Stimulated activated CD8-positive, alpha-beta memory T cell treated with anti-CD3 and anti-CD28 coated beads, Interleukin-7, amount 100 ng/mL, for 48 hours (primary cell): ENCODE measurements at regions not wholly inside any gene's neighbourhood (a gene's known extent, or its start where the extent isn't known, plus 50 kb on each side); places are given as distances from the start of the nearest gene placed in this dataset.

Experiments used
- DNase-seq, 2 donors: peaks; one replicate each; pipeline ENCODE4 v3.0.0-alpha.2; 2020; ENCODE audit warnings: low read depth in 1 of 2; ENCODE audit errors: extremely low read depth in 1 of 2

DNA sequence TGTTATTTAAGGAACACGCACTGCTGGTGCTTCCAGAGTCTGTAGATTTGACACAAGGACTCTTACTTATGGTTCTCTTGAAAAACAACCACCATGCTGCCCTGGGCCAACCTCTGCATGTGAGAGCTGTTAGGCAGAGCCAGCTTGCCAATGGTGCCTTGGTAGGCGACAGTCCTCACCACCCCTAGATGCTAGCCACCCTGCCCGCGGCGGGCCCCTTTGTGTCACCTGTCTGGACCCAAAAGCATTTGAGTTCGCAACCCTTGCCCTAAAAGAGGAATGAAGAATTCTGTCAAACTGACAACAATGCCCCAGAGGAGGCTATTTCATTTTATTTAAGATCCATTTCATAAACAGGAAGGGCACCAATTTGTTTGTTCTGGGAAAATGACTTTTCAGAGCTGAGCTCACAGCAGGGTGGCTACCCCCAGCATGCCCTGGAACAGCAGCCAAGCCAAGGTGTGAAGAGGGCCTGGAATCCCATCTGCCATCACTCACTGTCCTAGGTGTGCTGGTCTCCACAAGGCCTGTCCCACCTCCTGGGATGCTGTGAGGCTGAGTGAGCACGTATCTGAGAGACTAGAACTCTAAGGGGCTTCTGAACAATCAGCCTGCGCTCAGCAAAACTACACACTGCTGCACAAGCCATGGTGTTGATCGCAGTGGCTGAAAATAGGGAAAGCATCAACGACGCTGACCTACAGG, 63.8 kb upstream of the FZD10 start:
- no peak for DNase-seq

DNA sequence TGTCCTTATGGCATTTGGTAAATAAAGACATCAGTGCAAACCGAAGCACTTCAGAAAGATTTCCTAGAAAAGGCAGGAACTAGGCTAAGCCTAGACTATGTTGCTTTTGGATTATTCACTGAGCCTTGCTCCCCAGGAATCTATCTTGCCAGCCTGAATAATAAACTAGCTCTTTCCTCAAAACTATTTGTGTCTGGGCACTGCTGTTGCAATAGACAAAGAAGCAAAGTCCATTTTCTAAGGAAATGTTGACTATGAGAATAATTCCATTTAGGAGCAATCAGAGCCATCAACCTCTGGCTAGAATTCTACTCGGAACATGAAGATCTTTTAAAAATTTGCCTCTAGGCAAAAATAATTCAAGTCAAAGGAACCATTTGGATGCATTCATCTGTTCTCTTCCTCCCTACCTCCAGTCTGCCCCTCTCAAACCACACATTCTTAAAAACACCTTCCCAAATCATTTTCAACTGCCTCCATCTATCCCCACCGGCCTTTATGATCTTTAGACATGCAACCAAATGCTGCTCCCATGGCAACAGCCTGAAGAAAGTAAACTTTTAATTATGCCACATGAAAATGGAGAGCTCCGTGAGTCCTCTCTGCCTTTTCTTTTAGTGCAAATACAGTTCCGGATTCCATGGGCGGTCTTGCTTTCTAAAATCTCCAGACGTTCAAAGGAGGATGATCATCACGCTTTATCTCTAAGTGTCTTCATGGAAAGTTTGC, 61.5 kb upstream of the FZD10 start:
- DNase-seq, result no peak

DNA sequence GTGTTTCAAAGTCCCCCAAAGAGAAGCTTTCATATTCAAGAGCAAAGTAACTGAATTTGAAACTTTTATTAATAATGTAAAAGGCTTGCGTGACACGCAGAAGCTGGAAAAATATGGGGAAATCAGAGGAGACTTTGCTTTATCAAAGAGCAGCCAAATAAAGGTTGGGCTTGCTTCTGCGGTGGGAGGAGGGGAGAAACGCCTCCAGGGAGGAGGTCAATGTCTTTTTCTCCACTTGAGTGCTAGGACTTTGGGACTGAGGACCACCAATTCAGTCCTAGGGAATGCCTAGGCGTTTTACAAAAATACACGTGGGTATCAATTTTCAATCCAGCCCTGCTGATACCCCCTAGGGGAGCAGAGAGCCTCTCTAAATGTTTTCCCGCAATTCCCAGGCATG, 60.9 kb upstream of the FZD10 start:
- no peak for DNase-seq

DNA sequence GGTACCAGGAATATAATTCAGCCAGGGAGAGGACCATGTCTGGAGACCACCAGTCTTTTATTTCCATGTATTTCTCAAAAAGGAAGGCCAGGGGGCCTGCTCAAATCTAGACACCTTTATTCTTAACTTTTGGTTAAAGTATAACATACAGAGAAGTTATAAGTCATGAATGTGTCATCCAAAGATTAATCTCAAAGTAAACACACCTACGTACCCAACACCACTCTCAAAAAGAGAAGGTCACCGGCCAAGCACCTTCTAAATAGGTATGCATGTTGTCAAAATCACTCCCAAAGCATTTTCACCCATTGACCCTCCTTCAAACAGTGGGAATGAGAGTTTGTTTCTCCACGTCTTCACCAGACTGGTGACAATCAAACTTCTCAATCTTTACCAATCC, 60.0 kb upstream of the FZD10 start:
- no peak for DNase-seq

DNA sequence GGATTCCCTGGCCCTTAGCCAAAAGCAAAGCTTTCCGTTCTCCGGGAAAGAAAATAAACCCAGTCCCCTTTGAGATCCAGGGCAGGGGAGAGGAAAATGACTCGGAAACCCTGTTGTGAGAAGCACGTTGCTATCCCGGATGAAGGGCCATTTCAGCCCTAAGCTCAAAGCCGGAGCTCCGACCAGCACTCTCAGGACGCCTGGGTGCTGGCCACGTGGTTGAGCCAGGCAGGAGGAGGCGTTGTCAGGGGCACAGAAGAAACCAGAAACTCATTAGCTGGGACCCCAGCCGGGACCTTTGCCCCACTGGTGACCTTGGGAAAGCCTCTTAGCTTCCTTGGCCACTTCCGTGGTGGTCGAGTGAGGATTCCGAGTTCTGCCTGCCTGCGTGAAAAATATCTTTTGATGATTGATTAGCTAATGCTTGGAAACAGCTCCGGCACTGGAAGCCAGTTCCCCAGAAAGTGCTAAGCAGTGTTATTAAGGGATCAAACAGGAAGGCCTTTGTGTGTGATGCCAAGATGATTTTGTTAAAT, 57.6 kb upstream of the FZD10 start:
- no peak for DNase-seq

DNA sequence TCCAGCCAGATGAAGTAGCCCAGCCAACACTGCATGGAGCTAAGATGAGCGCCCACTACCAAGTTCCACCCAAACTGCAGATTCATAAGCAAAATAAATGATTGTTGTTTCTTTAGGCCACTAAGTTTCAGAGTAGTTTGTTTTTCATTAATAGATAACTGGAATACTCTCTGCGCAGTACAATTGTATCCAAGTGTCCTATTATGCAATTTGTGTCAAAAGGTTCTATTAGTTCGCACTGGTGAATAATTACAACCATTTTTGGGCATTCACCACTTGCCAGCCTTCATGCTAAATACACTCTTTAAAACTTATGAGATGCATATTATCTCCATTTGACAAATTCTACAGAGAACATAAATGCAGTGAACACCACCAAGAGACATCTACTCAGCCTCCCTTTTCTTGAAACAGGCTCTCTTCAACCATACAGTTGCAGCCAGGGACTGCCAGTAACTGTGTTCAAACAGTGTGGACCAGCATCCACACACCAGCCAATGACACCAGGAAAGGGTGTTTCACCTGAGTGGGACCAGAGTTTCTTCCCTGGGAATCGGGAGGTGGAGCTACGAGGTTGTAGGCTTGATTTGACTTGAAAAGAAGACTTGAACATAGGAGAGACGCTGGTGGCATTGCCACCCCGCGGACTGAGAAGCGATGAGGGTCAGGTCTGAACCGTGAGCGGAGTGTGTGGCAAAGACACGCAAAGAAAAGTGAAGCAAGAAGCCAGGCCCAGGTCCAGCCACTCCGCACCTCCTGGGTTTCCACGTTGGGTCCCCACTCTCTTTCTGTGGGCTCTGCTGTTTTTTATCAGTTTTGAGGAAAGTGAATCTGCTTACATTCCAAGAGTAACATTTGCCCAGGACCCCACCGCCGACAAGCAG, 53.0 kb upstream of the FZD10 start:
- DNase-seq, result no peak

DNA sequence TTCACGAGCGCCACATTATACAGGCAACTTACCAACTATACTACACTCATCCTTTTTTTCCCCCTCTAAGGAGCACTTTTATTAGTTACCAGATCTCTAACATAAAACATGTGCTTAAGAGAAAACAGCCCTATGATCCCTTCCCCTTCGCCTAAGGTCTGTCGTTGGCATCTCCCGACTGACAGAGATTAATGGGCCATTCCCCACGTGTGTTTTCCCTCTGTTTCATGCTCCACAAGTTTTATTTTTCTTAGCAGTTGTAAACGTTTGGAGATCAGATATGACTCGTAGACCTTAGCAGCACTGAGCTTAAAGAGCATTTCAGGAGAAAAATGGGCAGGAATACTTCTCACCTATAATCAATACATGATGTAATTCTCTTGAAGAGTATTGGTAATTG, 51.4 kb upstream of the FZD10 start:
- DNase-seq, result no peak

DNA sequence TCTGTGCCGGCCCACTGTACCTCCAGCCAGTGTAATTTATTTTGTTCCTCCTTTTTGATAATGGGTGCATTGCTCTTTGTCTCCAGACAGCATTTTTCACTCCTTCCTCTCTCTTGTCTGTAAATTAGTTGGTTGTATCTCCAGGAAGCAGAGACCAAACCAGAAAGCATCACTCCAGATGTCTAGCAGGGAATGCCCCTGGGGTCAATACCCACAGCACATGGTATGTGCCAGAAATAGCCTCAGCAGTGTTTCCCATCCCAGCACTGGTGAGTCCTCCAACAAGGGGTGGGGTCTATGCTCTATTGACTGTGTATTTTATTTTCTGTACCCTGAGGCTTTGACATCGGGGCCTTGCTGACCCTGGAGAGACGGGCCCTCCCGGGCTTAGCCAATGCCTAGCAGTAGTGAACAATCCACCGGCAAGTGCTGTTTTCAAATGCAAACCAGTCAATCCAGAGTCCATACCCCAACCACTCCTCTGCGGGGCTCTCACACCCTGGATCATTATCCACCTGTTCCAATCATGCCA, 50.2 kb upstream of the FZD10 start:
- no peak for DNase-seq
